ENCODE measurements at regions not wholly inside any gene's neighbourhood (a gene's known extent, or its start where the extent isn't known, plus 50 kb on each side); places are given as distances from the start of the nearest gene placed in this dataset.

- Histone ChIP-seq H2BK5ac (ENCODE audit: insufficient read length, low read length) (no peak overlapping the region), H3K9me3 (ENCODE audit: control insufficient read depth, low read depth, low read length) (no peaks in the 10 kb centered on the region), H4K8ac (replicated peaks; ENCODE audit: insufficient read length, low read depth, low read length) (no peak overlapping the region), H3K23me2 (ENCODE audit: insufficient read length, low read depth, low read length, poor library complexity, severe bottlenecking) (no peaks in the 10 kb centered on the region), H2BK15ac (ENCODE audit: low read depth, low read length) (no peak overlapping the region), H2BK12ac (ENCODE audit: insufficient read length, low read depth, low read length) (no peak overlapping the region), H3K56ac (ENCODE audit: insufficient read length, low read depth, low read length) (no peak overlapping the region), H4K20me1 (ENCODE audit: control insufficient read depth, insufficient read depth, insufficient read length) (no peaks in the 10 kb centered on the region), H3K4ac (ENCODE audit: low read depth, low read length) (no peak overlapping the region), H3K27me3 (ENCODE audit: insufficient read depth, low read length) (no peaks in the 10 kb centered on the region), H3K79me1 (ENCODE audit: insufficient read depth, low read depth, low read length, poor library complexity, severe bottlenecking) (no peaks in the 10 kb centered on the region), H3K14ac (ENCODE audit: insufficient read depth, low read length) (no peak overlapping the region), H2BK120ac (ENCODE audit: low read depth, low read length, poor library complexity, severe bottlenecking) (no peak overlapping the region), H3K9ac (ENCODE audit: extremely low read depth, insufficient read length, low read length) (no peak overlapping the region), H3K27ac (ENCODE audit: insufficient read length, low read depth, low read length) (no peak overlapping the region), H3K18ac (ENCODE audit: insufficient read length, low read depth, low read length) (no peak overlapping the region), H3K23ac (ENCODE audit: insufficient read length, low read depth, low read length) (no peak overlapping the region), H3T11ph (ENCODE audit: low read length) (no peak overlapping the region), H3K79me2 (ENCODE audit: insufficient read depth, low read length) (no peaks in the 10 kb centered on the region), H3K4me1 (ENCODE audit: insufficient read depth, low read length) (peaks cover 1% of the 10 kb centered on the region), H4K91ac (ENCODE audit: insufficient read length, low read depth, low read length) (no peak overlapping the region), H2AK5ac (ENCODE audit: insufficient read length, low read length) (no peak overlapping the region), H2AFZ (ENCODE audit: low read length) (no peak overlapping the region), H2BK20ac (ENCODE audit: low read depth, low read length, poor library complexity, severe bottlenecking) (no peak overlapping the region), H4K5ac (ENCODE audit: insufficient read length, low read depth, low read length) (no peak overlapping the region), H3K4me2 (ENCODE audit: insufficient read depth, insufficient read length, low read length) (no peak overlapping the region)
- Mint-ChIP-seq H3K4me1 (peaks cover 24 to 29% of the 10 kb centered on the region in 2 experiments), H3K9me3 (no peaks in the 10 kb centered on the region), H3K36me3 (ENCODE audit: insufficient read depth in 1 of 3, low read depth in 3 of 3) (no peaks in the 10 kb centered on the region), H3K4me3 (no peak overlapping the region), H3K27ac (no peak overlapping the region), H3K27me3 (ENCODE audit: low read depth) (no peaks in the 10 kb centered on the region)
- no peak for TF ChIP-seq CTCF (conservative IDR thresholded peaks at IDR 0.05)
- DNase-seq = no peak
Measured at GRCh38 chr2:144711084-144711483, 191.2 kb upstream of the ZEB2 start.
